OCI-LY3 (cell line): ENCODE measurements at regions not wholly inside any gene's neighbourhood (a gene's known extent, or its start where the extent isn't known, plus 50 kb on each side); places are given as distances from the start of the nearest gene placed in this dataset.

Experiments used
- CTCF ChIP-seq: fragments of 200-600, 300-600 bp; sonication (generic); IDR thresholded peaks from 2 replicates; pipeline ENCODE4 v1.5.1; 2014; ENCODE audit warnings: antibody characterized with exemption, low read length, low read depth
- EZH2phosphoT487 ChIP-seq: fragments of 200-600 bp; shearing (Covaris generic); IDR thresholded peaks from 2 replicates; pipeline ENCODE4 v1.6.1; 2018; ENCODE audit warnings: antibody characterized with exemption, mixed run types, low read depth

- TF ChIP-seq CTCF (no peak), EZH2phosphoT487 (no peak)
These were observed 153.1 kb downstream of the PCDH17 start for GRCh38 chr13:57784633-57785032.
